ENCODE measurements at regions not wholly inside any gene's neighbourhood (a gene's known extent, or its start where the extent isn't known, plus 50 kb on each side); places are given as distances from the start of the nearest gene placed in this dataset.

DNA sequence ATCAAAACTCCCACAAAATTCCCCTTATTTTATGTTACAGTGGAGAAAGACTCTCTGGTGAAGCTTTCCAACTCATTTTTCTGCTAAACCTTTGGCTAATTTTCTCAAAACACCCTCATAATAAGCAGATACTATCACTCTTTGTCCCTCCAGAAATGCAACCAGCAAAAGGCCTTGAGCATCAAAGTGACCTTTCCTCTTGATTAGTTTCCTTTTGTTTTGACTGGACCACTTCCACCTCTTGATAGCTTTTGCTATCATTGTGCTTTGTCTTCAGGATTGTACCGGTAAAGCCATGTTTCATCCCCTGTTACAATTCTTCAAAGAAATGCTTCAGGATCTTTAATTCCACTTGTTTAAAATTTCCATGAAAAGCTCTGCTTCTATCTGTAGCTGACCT, 115.1 kb upstream of the SLC13A1 start:
- TF ChIP-seq POLR2A (IDR thresholded peaks at IDR 0.05) = no peak
- TF ChIP-seq, protein P1, sequence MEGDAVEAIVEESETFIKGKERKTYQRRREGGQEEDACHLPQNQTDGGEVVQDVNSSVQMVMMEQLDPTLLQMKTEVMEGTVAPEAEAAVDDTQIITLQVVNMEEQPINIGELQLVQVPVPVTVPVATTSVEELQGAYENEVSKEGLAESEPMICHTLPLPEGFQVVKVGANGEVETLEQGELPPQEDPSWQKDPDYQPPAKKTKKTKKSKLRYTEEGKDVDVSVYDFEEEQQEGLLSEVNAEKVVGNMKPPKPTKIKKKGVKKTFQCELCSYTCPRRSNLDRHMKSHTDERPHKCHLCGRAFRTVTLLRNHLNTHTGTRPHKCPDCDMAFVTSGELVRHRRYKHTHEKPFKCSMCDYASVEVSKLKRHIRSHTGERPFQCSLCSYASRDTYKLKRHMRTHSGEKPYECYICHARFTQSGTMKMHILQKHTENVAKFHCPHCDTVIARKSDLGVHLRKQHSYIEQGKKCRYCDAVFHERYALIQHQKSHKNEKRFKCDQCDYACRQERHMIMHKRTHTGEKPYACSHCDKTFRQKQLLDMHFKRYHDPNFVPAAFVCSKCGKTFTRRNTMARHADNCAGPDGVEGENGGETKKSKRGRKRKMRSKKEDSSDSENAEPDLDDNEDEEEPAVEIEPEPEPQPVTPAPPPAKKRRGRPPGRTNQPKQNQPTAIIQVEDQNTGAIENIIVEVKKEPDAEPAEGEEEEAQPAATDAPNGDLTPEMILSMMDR (IDR thresholded peaks at IDR 0.05) = no peak
